ENCODE measurements at regions not wholly inside any gene's neighbourhood (a gene's known extent, or its start where the extent isn't known, plus 50 kb on each side); places are given as distances from the start of the nearest gene placed in this dataset.

DNA sequence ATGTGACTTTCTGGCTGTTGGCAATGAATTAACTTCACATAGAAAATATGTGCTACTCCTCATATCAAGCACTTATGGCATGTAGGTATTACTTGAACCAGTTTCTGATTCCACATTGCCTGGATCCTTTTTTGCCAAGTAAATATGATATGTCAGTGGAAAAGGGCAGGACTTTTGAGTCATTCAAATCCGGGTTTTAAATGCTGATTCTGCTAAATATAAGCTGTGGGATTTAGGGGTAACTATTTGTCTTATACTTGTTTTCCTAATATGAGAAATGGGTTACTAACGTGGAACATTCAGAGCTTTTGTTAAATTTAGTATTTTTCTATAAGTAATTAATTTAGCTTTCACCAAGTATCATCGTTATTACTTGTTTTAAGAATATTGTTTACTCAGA, 108.0 kb upstream of the HGF start:
- no peak overlapping the region for H3K4me2 ChIP-seq
- no peaks in the 10 kb centered on the region for H3K4me1 ChIP-seq
- H3K9me3 ChIP-seq = no peaks in the 10 kb centered on the region
- ATAC-seq = no peak
- WGBS (ENCODE audit: missing lambda C conversion rate) = 67% methylated on average over 3 of the region's 3 CpGs
- FAIRE-seq = no peak
- no peak overlapping the region for H3K27ac ChIP-seq
- no peak for TF ChIP-seq CHD4 (IDR thresholded peaks at IDR 0.05; ENCODE audit: borderline replicate concordance)
- peak; percentile 79 for TF ChIP-seq MAFK (IDR thresholded peaks at IDR 0.05; ENCODE audit: partially characterized antibody)
- TF ChIP-seq CBX2 (IDR thresholded peaks at IDR 0.05; ENCODE audit: borderline replicate concordance, low read depth) = no peak
- TF ChIP-seq EHF (CRISPR knock-in tag; IDR thresholded peaks at IDR 0.05) = no peak
- no peak for TF ChIP-seq HDAC2 (IDR thresholded peaks at IDR 0.05)
- TF ChIP-seq ZFP36 (IDR thresholded peaks at IDR 0.05; ENCODE audit: borderline replicate concordance, partially characterized antibody) = no peak
- TF ChIP-seq HEYL (CRISPR knock-in tag; IDR thresholded peaks at IDR 0.05) = no peak
- DNase-seq (ENCODE audit: low read depth in 1 of 2, low spot score in 1 of 2) = no peak
- no peak overlapping the region for H3K4me3 ChIP-seq
- ChIA-PET POLR2A (no interaction called here), CTCF (interaction anchor here (0.6 kb wide), 1 partner anchor 564 kb away, joined by 3 read pairs; no protein-coding TSS in a partner anchor)

DNA sequence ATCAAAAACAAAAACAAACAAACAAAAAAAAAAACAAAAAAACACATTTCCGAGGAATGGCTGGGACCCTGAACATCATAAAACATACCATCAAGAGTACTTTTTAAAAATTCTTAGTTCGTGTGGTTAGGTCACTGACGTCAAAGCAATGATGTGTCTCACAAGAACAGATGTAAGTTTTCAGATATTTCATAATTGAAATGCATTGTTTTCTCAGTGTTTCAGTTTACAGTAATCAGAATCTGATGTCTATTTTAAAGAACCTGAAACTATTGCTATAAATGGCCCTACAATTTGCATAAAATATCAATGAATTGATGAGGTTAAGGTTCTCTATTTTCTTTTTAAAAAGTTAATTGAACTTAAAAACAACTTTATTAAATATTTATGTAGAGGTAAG, 103.7 kb upstream of the HGF start:
- H3K4me1 ChIP-seq = no peaks in the 10 kb centered on the region
- no peak overlapping the region for H3K4me2 ChIP-seq
- no peak for ATAC-seq

DNA sequence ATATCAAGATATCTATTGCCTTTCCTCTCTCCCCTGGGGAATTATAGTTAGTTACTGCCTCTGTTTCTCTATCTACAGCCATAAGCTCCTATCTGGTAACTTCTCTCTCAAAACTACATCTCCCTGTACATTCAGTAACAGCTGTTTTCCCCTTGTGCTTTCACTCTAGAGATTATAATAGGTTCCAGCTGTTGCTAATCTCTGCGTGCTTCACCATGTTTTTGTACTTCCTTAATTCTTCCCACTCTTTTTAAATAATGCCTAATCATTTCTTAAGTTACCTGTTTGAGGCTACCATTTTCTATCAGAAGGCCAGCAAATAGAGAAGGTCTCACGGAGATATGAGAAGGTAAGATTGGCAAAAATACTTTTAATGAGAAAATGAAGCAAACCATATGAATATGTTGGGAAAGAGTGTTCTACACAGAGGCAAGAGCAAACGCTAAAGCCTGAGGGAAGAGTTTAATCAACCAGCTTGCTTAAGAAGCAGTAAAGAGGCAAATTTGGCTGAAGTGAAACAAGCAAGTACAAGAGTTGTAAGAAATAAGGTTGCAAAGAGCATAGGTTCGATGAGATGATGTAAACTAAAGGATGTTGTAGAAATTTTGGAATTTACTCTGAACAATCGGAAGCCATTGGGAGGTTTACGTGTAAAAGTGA, 101.9 kb upstream of the HGF start:
- DNase-seq (ENCODE audit: low read depth in 1 of 2, low spot score in 1 of 2) (no peak), FAIRE-seq (no peak), ATAC-seq (no peak)
- H3K27ac ChIP-seq = no peak overlapping the region
- 77% methylated on average over 6 of the region's 6 CpGs for whole genome bisulfite sequencing (ENCODE audit: missing lambda C conversion rate)
- no peaks in the 10 kb centered on the region for H3K9me3 ChIP-seq
- ChIA-PET CTCF (no interaction called here), POLR2A (no interaction called here)
- H3K4me3 ChIP-seq = no peak overlapping the region
- H3K4me1 ChIP-seq = no peaks in the 10 kb centered on the region
- H3K4me2 ChIP-seq = no peak overlapping the region
- TF ChIP-seq CEBPB (IDR thresholded peaks at IDR 0.05) (no peak), NR3C1 (IDR thresholded peaks at IDR 0.05) (no peak), SREBF2 (IDR thresholded peaks at IDR 0.05) (no peak), BHLHE40 (IDR thresholded peaks at IDR 0.05; ENCODE audit: low read depth, low read length) (no peak), FOSB (CRISPR knock-in tag; IDR thresholded peaks at IDR 0.05) (no peak), HOXB13 (CRISPR knock-in tag; IDR thresholded peaks at IDR 0.05; ENCODE audit: low read depth) (no peak), HDAC2 (IDR thresholded peaks at IDR 0.05) (no peak), MYC (IDR thresholded peaks at IDR 0.05; ENCODE audit: borderline replicate concordance, low read length) (no peak), POLR2A (IDR thresholded peaks at IDR 0.05; ENCODE audit: low read length) (no peak), ZFP36 (IDR thresholded peaks at IDR 0.05; ENCODE audit: borderline replicate concordance, partially characterized antibody) (no peak)
- TF ChIP-seq, protein P1, sequence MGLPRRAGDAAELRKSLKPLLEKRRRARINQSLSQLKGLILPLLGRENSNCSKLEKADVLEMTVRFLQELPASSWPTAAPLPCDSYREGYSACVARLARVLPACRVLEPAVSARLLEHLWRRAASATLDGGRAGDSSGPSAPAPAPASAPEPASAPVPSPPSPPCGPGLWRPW (IDR thresholded peaks at IDR 0.05) = no peak
- TF ChIP-seq, protein P2, sequence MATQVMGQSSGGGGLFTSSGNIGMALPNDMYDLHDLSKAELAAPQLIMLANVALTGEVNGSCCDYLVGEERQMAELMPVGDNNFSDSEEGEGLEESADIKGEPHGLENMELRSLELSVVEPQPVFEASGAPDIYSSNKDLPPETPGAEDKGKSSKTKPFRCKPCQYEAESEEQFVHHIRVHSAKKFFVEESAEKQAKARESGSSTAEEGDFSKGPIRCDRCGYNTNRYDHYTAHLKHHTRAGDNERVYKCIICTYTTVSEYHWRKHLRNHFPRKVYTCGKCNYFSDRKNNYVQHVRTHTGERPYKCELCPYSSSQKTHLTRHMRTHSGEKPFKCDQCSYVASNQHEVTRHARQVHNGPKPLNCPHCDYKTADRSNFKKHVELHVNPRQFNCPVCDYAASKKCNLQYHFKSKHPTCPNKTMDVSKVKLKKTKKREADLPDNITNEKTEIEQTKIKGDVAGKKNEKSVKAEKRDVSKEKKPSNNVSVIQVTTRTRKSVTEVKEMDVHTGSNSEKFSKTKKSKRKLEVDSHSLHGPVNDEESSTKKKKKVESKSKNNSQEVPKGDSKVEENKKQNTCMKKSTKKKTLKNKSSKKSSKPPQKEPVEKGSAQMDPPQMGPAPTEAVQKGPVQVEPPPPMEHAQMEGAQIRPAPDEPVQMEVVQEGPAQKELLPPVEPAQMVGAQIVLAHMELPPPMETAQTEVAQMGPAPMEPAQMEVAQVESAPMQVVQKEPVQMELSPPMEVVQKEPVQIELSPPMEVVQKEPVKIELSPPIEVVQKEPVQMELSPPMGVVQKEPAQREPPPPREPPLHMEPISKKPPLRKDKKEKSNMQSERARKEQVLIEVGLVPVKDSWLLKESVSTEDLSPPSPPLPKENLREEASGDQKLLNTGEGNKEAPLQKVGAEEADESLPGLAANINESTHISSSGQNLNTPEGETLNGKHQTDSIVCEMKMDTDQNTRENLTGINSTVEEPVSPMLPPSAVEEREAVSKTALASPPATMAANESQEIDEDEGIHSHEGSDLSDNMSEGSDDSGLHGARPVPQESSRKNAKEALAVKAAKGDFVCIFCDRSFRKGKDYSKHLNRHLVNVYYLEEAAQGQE (IDR thresholded peaks at IDR 0.05) = no peak
- TF ChIP-seq, protein P3, sequence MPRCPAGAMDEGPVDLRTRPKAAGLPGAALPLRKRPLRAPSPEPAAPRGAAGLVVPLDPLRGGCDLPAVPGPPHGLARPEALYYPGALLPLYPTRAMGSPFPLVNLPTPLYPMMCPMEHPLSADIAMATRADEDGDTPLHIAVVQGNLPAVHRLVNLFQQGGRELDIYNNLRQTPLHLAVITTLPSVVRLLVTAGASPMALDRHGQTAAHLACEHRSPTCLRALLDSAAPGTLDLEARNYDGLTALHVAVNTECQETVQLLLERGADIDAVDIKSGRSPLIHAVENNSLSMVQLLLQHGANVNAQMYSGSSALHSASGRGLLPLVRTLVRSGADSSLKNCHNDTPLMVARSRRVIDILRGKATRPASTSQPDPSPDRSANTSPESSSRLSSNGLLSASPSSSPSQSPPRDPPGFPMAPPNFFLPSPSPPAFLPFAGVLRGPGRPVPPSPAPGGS (IDR thresholded peaks at IDR 0.05) = no peak

More for the DNA sequence above, 103.7 kb upstream of the HGF start:
- DNase-seq (ENCODE audit: low read depth in 1 of 2, low spot score in 1 of 2) (no peak), FAIRE-seq (no peak)
- 67% methylated on average over 3 of the region's 3 CpGs for WGBS (ENCODE audit: missing lambda C conversion rate)
- H3K27ac ChIP-seq = no peak overlapping the region
- no peak overlapping the region for H3K4me3 ChIP-seq
- ChIA-PET CTCF (no interaction called here), POLR2A (no interaction called here)
- no peaks in the 10 kb centered on the region for H3K9me3 ChIP-seq
- TF ChIP-seq HOXA7 (CRISPR knock-in tag; IDR thresholded peaks at IDR 0.05) (no peak), ZNF302 (CRISPR knock-in tag; IDR thresholded peaks at IDR 0.05) (no peak), CHD4 (IDR thresholded peaks at IDR 0.05; ENCODE audit: borderline replicate concordance) (no peak), RAD21 (conservative IDR thresholded peaks at IDR 0.05 in 1 of 2, IDR thresholded peaks at IDR 0.05 in 1 of 2) (no peak), MAZ (IDR thresholded peaks at IDR 0.05; ENCODE audit: borderline replicate concordance, low read depth, low read length) (no peak), POLR2AphosphoS2 (conservative IDR thresholded peaks at IDR 0.05; ENCODE audit: low read length) (no peak)
- TF ChIP-seq, protein P4, sequence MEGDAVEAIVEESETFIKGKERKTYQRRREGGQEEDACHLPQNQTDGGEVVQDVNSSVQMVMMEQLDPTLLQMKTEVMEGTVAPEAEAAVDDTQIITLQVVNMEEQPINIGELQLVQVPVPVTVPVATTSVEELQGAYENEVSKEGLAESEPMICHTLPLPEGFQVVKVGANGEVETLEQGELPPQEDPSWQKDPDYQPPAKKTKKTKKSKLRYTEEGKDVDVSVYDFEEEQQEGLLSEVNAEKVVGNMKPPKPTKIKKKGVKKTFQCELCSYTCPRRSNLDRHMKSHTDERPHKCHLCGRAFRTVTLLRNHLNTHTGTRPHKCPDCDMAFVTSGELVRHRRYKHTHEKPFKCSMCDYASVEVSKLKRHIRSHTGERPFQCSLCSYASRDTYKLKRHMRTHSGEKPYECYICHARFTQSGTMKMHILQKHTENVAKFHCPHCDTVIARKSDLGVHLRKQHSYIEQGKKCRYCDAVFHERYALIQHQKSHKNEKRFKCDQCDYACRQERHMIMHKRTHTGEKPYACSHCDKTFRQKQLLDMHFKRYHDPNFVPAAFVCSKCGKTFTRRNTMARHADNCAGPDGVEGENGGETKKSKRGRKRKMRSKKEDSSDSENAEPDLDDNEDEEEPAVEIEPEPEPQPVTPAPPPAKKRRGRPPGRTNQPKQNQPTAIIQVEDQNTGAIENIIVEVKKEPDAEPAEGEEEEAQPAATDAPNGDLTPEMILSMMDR (IDR thresholded peaks at IDR 0.05) = no peak
- TF ChIP-seq, protein P5, sequence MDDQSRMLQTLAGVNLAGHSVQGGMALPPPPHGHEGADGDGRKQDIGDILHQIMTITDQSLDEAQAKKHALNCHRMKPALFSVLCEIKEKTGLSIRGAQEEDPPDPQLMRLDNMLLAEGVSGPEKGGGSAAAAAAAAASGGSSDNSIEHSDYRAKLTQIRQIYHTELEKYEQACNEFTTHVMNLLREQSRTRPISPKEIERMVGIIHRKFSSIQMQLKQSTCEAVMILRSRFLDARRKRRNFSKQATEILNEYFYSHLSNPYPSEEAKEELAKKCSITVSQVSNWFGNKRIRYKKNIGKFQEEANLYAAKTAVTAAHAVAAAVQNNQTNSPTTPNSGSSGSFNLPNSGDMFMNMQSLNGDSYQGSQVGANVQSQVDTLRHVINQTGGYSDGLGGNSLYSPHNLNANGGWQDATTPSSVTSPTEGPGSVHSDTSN (IDR thresholded peaks at IDR 0.05) = no peak

All from A549 (cell line).